Heart left ventricle (tissue), 16 donors: ENCODE measurements at regions not wholly inside any gene's neighbourhood (a gene's known extent, or its start where the extent isn't known, plus 50 kb on each side); places are given as distances from the start of the nearest gene placed in this dataset.

Experiments used
- ATAC-seq, 4 donors: fragments of 200-7000 bp; cut with Tn5 transposase; one replicate each; pipeline ENCODE4 v1.9.1; 2020 to 2022; ENCODE audit warnings: moderate library complexity in 4 of 4, mild to moderate bottlenecking in 3 of 4, moderate number of reproducible peaks in 1 of 4
- DNase-seq, 5 donors: peaks; one replicate each; pipeline ENCODE4 v3.0.0-alpha.2; 2020
- H3K27ac ChIP-seq, 12 donors: fragments of 200-600 bp; sonication (generic) in 4 of 12; one replicate each; pipeline versions ENCODE4 v1.5.0 to v1.8.0; 2016 to 2022; ENCODE audit warnings: mild to moderate bottlenecking in 2 of 12
- H3K27me3 ChIP-seq, 9 donors: fragments of 200-600 bp; sonication (generic) in 2 of 9; one replicate each; pipeline versions ENCODE4 v1.5.1 to v1.8.0; 2016 to 2022; ENCODE audit warnings: mild to moderate bottlenecking in 3 of 9
- H3K36me3 ChIP-seq, 9 donors: fragments of 200-600 bp; sonication (generic) in 2 of 9; one replicate each; pipeline versions ENCODE4 v1.5.0 to v1.8.0; 2018 to 2022; ENCODE audit warnings: mild to moderate bottlenecking in 2 of 9
- H3K4me1 ChIP-seq, 12 donors: fragments of 200-600 bp; sonication (generic) in 4 of 12; one replicate each; pipeline versions ENCODE4 v1.5.0 to v1.8.0; 2016 to 2022; ENCODE audit warnings: mild to moderate bottlenecking in 3 of 12
- H3K4me3 ChIP-seq, 12 donors: fragments of 200-600 bp; sonication (generic) in 4 of 12; one replicate each; pipeline versions ENCODE4 v1.5.0 to v1.8.0; 2017 to 2022; ENCODE audit warnings: mild to moderate bottlenecking in 9 of 12, moderate library complexity in 4 of 12
- H3K9me3 ChIP-seq, 12 donors: fragments of 200-600 bp; sonication (generic) in 4 of 12; one replicate each; pipeline versions ENCODE4 v1.5.0 to v1.8.0; 2016 to 2022; ENCODE audit warnings: mild to moderate bottlenecking in 1 of 12
- CTCF ChIP-seq, 12 donors: fragments of 200-600 bp; sonication (generic) in 4 of 12; IDR thresholded peaks; one replicate each; pipeline versions ENCODE4 v1.5.0 to v1.8.0; 2018 to 2022; ENCODE audit warnings: antibody characterized with exemption in 12 of 12, mild to moderate bottlenecking in 5 of 12
- POLR2A ChIP-seq, 2 donors: fragments of 450-650 bp; IDR thresholded peaks; one replicate each; pipeline ENCODE4 v1.6.1; 2017; ENCODE audit warnings: antibody characterized with exemption in 2 of 2, mild to moderate bottlenecking in 2 of 2, moderate library complexity in 2 of 2
- WGBS, 4 donors: extraction: QIAGEN DNeasy Blood & Tissue Kit in 2 of 4; methylation state at CpG; one replicate each; pipeline versions ENCODE4 v1.1.5 to v1.1.7; 2013 to 2018; 5-methylcytosine and 5-hydroxymethylcytosine counted together
- intact Hi-C, 10 donors: fragments of 100-400 bp; cut with DNase I; formaldehyde crosslinking; loops; one replicate each; pipeline versions ENCODE4 v1.11.1 to v1.14.2; 2022
- donor health status: ischemic (EF 13 %, LVEDD 7.1; RV severe dilation, severe dysfunction).
- donor health status: healthy with polysubstance abuse.
- donor health status: DM: no; HTN: yes; CAD: no.
- donor health status: DM: no; HTN: no; CAD: no.
- donor health status: ischemic (EF 25% LVEDD 6.9; RV normal size, moderate dysfunction).
- donor health status: ischemic (EF 25% LVEDD 5.7; RV mildly dilated, moderate dysfunction).
- donor health status: healthy.
- donor health status: DM: yes; HTN: yes; CAD: no.
- donor health status: ischemic (EF 35%, LVEDD 5.7; RV mildly dilated, moderate dysfunction).
- donor health status: nonischemic (EF 11% LVEDD 7.7; RV severe dilation, severe dysfunction).
- donor health status: DM: yes; HTN: yes; CAD: no.
- donor health status: PGD.
- donor health status: ischemic (EF 29% LVEDD 5.4; RV normal size, mild dysfunction).
- donor health status: nonischemic (EF 23%, LVEDD 6.1; RV moderate dilation, normal function).

GRCh38 chr12:94754653-94755052 lies 104.3 kb upstream of the TMCC3 start:
- no peak for TF ChIP-seq POLR2A (IDR thresholded peaks at IDR 0.05)
- peak in 7 of 12 donors; percentile 15 to 35 (median 29) for TF ChIP-seq CTCF (IDR thresholded peaks at IDR 0.05)
- intact Hi-C loops = no loop called here
- no peak for ATAC-seq

GRCh38 chr12:94753036-94753679 lies 102.8 kb upstream of the TMCC3 start:
- Histone ChIP-seq H3K27ac (no peak overlapping the region), H3K4me3 (no peak overlapping the region), H3K36me3 (no peaks in the 10 kb centered on the region), H3K27me3 (peaks cover 0 to 3% (median 0%) of the 10 kb centered on the region in 9 donors), H3K9me3 (no peaks in the 10 kb centered on the region), H3K4me1 (no peaks in the 10 kb centered on the region)
- intact Hi-C loops = no loop called here
- no peak for DNase-seq
- no peak for TF ChIP-seq POLR2A (IDR thresholded peaks at IDR 0.05)
- TF ChIP-seq CTCF (IDR thresholded peaks at IDR 0.05) = peak in 1 of 12 donors; percentile 16
- WGBS, 4 donors = 71 to 80% (median 76%) methylated on average over 7 of the region's 7 CpGs
- peak in 2 of 4 donors; percentile 49 to 64 for ATAC-seq

More at GRCh38 chr12:94754653-94755052, 104.3 kb upstream of the TMCC3 start:
- H3K4me1 ChIP-seq = no peaks in the 10 kb centered on the region
- no peak overlapping the region for H3K4me3 ChIP-seq
- no peak for DNase-seq
- no peaks in the 10 kb centered on the region for H3K9me3 ChIP-seq
- no peak overlapping the region for H3K27ac ChIP-seq
- peaks cover 0 to 3% (median 0%) of the 10 kb centered on the region in 9 donors for H3K27me3 ChIP-seq
- no peaks in the 10 kb centered on the region for H3K36me3 ChIP-seq

GRCh38 chr12:94750864-94751263 lies 100.5 kb upstream of the TMCC3 start:
- H3K9me3 ChIP-seq = no peaks in the 10 kb centered on the region
- intact Hi-C loops = no loop called here
- 81 to 90% (median 87%) methylated on average over 6 of the region's 6 CpGs for WGBS, 4 donors

GRCh38 chr12:94749890-94750289 lies 99.5 kb upstream of the TMCC3 start:
- 81 to 93% (median 87%) methylated on average over 6 of the region's 6 CpGs for WGBS, 4 donors
- intact Hi-C loops = no loop called here
- TF ChIP-seq POLR2A (IDR thresholded peaks at IDR 0.05) = no peak
- TF ChIP-seq CTCF (IDR thresholded peaks at IDR 0.05) = no peak

More at GRCh38 chr12:94750864-94751263, 100.5 kb upstream of the TMCC3 start:
- DNase-seq (no peak), ATAC-seq (no peak)
- TF ChIP-seq CTCF (IDR thresholded peaks at IDR 0.05) = no peak
- no peak for TF ChIP-seq POLR2A (IDR thresholded peaks at IDR 0.05)
- Histone ChIP-seq H3K27me3 (no peaks in the 10 kb centered on the region), H3K4me1 (no peaks in the 10 kb centered on the region), H3K36me3 (no peaks in the 10 kb centered on the region), H3K27ac (no peak overlapping the region), H3K4me3 (no peak overlapping the region)

More at GRCh38 chr12:94749890-94750289, 99.5 kb upstream of the TMCC3 start:
- DNase-seq (no peak), ATAC-seq (no peak)
- no peaks in the 10 kb centered on the region for H3K4me1 ChIP-seq
- no peak overlapping the region for H3K27ac ChIP-seq
- H3K36me3 ChIP-seq = no peaks in the 10 kb centered on the region
- H3K27me3 ChIP-seq = no peaks in the 10 kb centered on the region
- no peaks in the 10 kb centered on the region for H3K9me3 ChIP-seq
- H3K4me3 ChIP-seq = no peak overlapping the region
